Mucosa of gallbladder (tissue), 1 donor: ENCODE measurements at regions not wholly inside any gene's neighbourhood (a gene's known extent, or its start where the extent isn't known, plus 50 kb on each side); places are given as distances from the start of the nearest gene placed in this dataset.

ENCODE experiments used
- DNase-seq: peaks from one replicate; pipeline ENCODE4 v3.0.0-alpha.2; 2020; ENCODE audit warnings: low spot score
- donor health status: DM: no; HTN: no; CAD: no.

DNA sequence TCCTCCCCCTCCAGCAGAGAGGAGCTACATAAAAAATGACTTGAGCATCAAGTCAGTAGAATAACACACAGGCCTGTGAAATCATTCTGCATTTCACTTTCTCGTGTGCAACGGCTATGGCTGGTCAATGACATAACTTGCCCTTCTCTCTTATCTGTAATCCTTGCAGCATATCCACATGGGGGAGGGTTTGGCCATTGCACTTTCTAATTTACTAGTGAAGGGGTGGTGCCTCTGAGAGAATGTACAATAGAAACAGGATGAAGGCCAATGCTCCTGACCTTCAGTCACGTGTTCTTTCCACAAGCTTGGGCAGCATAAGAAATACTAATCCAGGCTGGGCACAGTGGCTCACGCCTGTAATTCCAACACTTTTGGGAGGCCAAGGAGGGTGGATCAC lies 641.0 kb upstream of the ARGLU1 start:
- no peak for DNase-seq

DNA sequence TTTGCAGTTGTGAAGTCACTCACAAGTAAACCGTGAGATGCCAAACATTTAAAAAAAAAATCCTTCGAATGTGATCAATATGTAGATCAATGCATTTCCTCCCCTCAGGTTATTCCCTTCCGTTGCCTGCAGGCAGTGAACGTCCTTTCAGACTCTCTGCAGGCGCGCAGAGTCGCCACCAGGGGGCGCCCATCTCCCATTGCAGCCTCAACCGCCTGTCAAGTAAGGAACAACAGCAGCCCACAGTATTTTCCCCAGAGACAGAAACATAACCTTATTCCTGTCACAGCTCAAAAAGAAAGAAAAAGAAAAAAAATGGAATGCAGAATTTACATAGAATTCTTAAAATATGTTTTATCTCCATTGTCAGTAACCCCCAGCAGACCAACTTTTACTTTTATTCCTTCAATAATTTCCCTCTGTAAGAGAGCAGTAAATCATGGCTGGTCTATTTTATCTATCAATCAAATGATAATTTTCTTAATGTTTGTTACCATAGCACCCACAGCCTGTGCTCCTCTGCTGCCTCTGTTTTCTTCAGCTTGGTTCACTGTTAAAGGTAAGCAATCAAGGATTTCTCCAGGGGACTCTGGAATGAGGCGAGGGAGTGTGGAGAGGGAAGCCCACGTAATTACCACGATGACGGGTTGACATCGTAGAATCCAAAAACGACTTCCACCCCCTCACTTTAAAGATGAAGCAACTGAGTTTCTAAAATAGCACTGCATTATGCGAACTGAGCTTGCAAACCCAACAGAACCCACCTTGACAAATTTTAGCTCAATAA lies 637.6 kb upstream of the ARGLU1 start:
- DNase-seq, result peak; percentile 70

DNA sequence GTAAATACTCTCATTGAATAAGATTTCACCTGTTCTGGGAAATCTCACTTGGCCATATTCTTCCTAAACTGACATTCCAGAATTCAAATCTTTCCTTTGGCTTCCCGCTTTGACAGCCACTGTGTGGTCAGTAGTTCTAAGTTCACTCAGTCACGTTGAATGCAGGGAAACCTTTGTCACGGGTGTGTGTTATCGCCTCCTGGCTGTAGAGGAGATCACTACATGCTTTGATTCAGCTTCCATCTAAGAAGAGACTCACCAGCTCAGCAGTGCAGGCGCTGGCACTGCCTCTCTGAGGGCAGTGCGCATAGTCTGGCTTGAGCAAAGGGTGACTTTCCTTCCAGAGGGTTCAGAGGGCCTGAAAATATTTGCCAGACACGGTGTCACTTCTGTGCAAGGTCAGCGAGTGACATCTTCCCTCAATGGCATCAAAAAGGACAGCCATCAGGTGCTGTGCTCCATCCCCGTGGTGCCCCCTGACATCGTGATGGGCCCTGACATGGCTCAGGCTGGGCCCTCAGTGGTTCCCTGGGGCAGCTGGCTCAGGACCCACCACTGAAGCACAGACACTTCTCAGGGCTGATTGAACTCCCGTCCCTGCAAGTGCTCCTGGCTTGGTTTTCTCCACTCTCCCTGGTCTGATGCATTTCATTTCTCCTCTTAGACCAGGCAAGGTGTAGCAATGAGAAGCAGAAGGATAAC lies 635.4 kb upstream of the ARGLU1 start:
- no peak for DNase-seq

DNA sequence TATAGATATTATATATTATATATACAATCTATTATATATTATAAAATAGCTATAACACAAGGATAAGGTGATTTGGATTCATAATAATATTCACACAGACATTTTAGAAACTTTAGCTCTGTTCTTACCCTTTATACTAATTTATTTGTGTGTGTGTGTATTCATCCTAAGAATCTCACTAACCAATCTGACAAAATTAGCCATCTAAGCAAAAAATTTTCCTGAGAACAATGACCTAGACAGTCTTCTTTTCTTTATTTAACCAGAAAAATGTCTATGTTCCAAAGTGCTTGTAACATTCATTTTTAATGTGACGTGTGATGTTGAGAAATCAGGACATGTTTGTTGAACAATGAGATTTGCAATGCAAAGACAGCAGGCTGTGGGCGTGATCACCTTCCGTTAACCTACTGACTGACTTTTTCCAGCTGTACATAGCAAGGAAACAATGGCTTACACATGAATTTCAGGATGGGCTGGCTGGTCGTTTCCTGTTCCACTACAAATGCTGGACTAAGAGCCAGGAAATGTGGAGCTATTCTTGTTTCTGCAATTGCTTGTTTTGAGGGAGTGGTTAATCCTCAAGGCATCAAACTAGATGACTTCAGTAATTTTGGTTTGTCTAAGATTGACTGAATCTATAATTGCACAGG lies 634.6 kb upstream of the ARGLU1 start:
- DNase-seq, result peak; percentile 50

DNA sequence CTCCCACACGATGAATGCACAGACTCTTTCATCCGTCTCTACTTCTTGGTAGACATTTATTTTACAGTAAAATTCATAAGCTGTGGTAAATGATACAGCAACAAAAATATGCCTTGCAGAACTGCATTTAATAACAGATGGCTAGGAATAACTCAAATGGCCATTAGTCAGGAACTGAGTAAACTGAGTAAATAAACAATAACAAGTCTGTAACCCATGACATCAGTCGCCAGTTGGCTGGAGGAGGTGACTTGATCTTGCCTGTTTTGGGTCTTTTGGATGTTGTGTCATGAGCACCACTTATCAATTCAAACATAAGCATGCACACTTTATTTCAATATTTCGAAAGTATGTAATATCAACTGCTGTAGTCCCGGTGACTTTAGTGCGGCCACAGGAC lies 632.6 kb upstream of the ARGLU1 start:
- no peak for DNase-seq

DNA sequence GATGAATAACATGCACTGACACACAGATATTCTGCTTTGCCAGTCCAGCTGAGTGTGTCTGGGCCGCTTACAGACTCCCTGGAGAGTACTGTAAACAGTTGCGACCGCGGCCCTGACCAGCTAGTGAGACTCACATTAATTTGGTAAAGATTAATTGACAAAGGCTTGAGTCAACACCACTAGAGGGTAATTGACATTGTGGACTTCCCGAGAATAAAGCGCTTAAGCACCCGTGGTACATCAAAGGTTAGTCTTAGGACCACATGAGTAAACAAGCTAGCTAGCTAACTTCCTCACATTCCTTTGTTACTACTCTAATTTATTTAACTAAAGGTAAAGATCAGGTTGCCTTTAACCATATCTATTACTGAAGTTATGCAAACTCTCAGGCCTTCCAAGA lies 624.4 kb upstream of the ARGLU1 start:
- DNase-seq, result peak; percentile 46

DNA sequence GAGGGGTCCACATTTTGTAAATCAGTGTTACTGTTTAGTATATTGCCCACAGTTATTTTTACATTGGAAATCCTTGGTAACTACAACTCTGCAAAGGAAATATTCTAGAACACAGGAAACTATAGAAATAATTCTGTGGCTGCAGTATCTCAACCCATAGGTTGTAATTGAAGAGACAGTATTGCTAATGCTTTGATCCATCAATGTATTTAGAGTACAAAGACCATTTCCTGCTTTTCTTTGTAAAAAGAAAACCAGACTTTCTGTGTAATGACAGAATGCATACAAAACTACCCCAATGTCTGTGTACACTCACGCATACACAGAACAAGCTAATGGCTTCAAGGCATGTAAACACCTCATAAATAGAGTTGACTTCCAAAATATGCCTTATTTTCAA lies 622.1 kb upstream of the ARGLU1 start:
- no peak for DNase-seq

DNA sequence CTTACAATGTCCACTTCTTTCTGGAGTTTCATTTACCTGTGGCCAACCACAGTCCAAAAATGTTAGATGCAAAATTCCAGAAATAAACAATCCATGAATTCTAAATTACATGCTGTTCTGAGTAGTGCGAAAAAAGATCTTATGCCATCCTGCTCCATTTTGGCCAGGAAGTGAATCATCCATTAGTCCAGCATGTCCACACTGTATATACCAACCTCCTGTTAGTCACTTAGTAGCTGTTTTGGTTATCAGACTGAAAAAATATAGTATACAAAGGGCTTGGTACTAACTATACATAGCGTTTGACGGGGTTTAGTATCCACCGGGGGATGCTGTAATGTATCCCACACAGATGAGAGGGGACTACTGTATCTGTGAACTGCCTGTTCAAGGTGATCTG lies 618.0 kb upstream of the ARGLU1 start:
- DNase-seq, result no peak

DNA sequence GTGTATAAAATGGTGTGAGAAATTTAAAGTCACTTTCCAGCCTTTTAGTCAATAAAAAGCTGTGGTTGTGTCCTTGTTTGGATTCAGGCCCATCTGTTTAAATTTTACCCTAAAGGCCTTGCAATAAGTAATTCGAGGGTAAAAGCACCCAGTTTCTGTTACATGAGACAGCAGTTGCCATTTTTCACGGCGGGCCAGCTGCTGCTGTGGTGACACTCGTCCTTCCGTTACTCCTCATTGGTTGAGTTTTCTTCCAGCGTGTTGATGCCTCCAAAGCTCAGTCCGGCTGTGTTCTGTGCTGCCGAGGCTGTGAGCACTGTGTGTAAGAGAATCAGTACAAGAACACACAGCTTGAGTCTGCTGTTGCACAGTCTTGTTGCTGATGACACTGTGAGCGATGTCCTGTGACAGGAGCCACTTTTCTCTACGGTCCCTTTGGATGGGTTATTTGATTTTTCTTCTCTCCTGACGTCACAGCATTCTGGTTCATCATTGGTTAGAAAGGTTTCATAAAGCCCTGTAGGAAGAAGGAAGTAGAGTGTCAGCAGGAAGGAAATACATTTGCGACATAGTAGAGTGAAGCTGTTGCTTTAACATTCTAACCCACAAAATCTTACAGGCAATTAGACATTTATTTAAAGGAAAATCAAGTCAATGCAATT lies 602.5 kb upstream of the ARGLU1 start:
- no peak for DNase-seq

DNA sequence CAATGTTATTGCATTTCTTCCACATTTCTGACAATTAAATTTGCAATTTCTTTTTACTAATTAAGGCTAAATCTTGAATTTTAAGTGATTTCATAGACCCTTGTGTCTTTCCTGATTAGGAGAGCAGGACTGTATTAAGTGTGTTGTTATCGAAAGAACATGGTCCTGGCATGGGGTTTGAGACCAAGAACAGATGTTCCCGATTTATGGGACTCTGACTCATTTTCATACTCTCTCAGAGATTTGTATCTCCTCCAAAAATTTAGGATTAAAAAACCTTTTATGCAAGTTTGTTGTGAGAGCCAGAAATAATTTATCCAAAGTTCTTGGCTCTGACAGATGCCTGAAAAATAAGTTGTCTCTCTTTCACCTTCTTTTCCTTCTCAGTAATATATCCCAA lies 589.3 kb upstream of the ARGLU1 start:
- no peak for DNase-seq

DNA sequence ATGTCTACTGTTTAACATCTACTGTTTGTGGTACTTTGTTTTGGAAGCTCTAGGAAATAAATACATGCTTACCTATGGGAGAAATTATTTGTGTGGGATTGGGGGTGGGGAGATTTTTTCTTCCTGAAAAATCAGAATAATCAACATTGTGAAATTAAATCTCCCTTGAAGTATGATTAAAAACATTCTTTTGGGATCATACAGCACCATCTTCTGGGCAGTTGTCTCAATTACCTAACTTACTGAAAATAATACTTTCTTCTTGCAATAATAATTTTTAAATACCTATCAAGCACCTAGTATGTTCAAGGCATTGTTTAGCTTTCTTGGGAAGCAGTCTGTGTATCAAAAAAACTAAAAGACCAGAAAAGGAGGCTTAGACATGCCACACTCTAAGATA lies 576.5 kb upstream of the ARGLU1 start:
- DNase-seq, result no peak

DNA sequence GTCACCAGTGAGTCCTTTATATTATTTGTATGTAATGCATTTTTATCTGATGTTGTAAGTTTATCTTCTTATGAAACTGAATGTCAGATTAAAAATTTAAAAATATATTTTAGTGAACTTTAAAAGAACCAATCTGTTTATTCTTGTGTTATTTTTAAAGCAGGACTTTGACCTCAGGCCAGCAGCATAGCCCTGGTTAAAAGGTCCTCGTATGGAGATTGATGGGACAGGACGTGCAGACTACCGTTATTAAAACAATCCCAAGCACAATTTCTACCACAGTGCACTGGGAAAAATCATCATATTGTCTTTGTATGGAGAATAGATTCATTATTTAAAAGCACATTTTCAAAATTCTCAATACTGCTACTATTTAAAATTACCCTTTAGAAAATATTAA lies 573.8 kb upstream of the ARGLU1 start:
- no peak for DNase-seq

DNA sequence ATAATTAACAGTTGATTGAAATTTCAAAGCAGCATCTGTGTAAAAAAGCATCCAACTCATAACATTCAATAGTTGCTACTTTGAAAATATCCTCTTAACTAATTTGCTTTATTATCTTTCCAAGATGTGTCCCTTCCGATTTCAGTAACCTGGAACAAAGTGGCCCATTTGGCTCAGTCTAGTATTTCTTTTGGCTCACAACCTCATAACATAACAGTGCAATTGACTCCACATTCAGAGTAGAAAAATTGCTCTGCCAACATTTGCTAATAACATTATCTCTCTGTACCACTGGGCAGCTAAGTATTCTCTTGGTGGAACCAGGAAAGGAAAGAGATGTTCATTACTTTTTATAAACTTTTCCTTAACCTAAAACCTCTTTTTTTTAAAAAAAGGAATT lies 571.1 kb upstream of the ARGLU1 start:
- DNase-seq, result no peak

DNA sequence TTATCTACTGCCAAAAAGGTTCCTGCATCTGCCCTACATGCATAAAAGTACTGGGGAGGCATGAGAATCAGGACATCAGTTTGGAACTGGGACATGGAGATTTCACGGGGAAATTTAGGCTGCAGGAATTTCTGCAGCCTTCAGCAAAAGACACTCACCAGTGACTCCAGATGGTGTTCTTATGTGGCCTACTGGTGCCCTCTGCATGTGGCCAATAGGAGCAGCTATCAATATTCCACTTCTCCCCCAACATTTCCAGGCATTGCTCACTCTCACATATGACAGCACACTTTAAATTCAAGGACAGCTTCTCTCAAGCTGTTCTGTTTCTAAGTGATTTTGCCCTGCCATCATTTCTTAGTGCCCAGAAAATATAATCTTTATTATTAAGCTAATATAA lies 570.5 kb upstream of the ARGLU1 start:
- no peak for DNase-seq

DNA sequence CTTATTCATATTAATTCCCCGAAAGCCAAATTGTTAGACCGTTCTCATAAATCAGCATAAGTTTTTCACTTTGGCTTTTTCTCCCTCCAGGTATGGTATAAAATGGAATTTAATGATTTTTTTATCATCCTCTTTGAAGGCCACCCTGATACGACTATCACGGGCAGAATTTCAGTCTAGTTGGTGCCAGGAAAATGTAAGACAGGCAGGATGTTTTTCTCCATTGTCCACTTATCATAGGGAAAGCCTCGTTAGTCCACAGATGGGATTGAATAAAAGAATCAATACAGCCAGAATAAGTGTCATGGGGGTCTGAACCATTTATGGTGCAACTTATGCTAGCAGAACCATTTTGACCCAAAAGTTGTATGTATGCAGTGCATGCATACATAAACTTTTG lies 566.0 kb upstream of the ARGLU1 start:
- DNase-seq, result no peak

DNA sequence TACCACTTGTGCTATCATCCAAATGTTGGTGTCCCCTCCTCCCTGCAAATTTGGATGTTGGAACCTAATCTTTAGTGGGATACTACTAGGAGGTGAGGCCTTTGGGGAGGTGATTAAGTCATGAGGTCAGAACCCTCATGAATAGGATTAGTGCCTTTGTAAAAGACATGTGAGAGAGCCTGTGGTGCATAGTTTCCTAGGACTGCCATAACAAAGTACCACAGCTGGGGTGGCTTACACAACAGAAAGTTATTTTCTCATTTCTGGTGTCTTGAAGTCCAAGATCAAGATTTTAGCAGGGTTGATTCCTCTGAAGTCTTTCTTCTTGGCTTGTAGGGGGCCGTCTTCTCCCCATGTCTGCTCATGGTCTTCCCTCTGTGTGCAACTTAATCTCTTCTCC lies 562.6 kb upstream of the ARGLU1 start:
- no peak for DNase-seq

DNA sequence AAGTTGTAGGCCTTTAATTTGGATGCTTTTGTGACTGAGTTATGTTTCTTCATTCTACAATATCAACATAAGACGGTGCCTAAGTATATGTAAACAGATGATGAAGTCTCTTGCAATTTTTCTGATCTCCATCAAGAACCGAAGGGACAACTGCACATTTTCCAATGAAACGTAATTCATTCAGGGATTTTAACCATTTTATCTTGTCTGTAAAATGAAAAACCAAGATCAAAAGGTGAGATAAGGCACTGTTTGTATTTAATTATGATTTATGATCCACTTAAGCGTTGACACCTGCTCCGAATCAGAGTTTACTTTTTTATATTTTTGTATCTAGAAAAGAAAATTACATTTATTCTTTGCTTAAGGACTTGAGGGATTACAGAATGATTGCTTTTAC lies 556.8 kb upstream of the ARGLU1 start:
- no peak for DNase-seq

DNA sequence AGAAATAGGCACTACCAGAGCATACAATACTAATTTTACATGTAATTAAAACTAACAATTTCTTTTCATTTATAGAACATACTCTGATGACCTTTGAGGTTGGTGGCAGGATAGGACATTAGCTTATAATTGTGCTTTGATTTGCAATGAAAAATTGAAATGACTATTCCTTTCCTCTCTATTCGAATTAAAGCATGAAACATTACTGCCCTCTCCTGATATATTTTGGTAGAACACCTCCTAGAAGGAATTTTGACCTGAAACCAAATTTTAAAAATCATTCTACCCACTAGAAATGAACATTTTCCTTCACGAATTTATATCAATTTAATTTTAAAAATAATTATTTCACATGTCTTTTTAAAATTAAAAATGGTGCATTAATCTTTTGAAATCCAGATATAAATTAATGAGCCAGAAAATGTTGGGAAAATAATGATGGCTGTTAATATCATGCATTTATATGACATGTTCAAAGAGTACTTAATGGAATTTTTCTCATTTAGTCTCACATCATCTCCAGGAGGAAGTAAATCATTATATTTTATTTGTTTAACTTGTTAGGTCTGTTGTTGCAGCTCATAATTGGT lies 556.3 kb upstream of the ARGLU1 start:
- no peak for DNase-seq

DNA sequence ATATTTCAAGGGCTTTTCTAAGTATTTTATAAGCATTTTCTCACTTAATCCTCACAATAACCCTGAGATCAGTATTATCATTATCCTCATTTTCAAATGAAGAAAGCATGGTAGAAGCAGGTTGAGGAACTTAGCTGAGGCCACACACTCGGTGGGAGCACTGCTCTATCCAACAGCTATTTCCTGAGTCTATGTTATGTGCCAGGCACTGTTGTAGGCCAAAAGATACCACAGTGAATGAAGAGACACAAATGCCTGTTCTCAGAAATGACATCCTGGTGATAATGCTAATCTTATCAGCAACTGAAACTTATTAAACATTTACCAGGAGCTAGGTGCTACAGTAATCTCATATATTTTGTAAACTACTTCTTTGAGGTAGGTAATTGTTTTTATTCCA lies 553.9 kb upstream of the ARGLU1 start:
- DNase-seq, result no peak

DNA sequence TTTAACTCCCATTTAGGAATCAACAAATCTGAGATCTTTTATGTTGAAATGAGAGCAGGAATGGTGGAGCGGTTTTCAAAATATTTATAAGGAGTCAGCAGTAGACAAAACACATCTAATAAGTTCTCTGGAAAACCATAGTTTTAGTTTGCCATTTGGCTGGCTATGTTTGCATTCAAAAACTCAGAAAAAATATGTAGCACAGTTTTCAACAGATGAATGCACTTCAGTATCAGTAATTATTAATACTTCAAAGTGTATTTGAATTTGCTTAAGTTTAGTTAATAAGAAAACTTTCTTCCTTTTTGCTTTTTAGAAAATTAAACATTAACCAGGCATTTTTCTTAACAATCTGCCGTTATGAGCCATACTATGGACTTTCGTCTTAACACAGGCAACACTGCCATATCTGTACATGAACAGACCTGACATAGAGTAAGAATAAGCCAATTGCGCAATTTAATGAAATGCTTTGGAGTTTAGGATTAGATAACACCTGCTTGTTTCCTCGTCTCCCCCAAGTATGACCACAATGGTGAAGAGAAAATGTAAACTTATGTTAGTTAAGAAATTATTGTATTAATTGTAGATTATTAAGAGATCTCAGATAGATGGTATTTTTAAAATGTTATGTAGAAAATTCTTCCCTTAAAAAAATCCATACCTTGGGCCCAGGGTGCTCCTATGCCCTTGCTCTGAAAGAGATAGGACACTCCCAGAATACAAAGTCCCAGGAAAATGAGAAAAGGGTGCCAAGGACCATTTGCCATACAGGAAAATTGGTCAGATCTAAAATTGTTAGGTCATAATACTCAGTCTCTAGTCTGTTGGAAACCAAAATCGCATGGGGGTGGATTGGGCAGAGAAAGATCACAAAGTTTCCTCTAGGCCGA lies 552.3 kb upstream of the ARGLU1 start:
- DNase-seq, result no peak

DNA sequence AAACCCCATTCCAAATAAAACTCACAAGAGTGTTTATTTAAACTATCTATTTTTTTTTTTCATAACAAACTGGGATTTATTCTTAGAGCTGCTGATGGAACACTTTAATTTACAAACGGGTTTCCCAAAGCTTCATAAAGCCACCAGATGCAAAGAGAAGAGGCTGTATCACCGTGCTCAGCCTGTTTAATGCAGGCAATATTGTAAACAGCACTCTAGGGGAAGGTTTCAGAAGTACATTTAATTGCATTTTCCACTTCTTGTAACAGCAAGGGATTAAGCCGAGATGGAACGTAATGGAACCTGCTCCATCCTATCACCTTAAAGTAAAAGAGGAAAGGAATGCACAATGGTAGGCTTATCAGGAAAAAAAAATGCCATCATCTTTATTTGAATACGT lies 550.6 kb upstream of the ARGLU1 start:
- DNase-seq, result no peak
